ENCODE measurements at regions not wholly inside any gene's neighbourhood (a gene's known extent, or its start where the extent isn't known, plus 50 kb on each side); places are given as distances from the start of the nearest gene placed in this dataset.

GRCh38 chr4:12324965-12325364 lies 896.3 kb upstream of the HS3ST1 start:
- no peak overlapping the region for H3K27ac ChIP-seq
- no peak for DNase-seq (ENCODE audit: low spot score in 2 of 2)
- WGBS, result 68% methylated on average over 1 of the region's 1 CpG
- H3K9me3 ChIP-seq, result no peaks in the 10 kb centered on the region
- H3K4me1 ChIP-seq, result no peaks in the 10 kb centered on the region
- no peaks in the 10 kb centered on the region for H3K36me3 ChIP-seq
- TF ChIP-seq POLR2A (IDR thresholded peaks at IDR 0.05), result no peak
- no peak for TF ChIP-seq POLR2AphosphoS5 (IDR thresholded peaks at IDR 0.05)
- TF ChIP-seq, protein P1, sequence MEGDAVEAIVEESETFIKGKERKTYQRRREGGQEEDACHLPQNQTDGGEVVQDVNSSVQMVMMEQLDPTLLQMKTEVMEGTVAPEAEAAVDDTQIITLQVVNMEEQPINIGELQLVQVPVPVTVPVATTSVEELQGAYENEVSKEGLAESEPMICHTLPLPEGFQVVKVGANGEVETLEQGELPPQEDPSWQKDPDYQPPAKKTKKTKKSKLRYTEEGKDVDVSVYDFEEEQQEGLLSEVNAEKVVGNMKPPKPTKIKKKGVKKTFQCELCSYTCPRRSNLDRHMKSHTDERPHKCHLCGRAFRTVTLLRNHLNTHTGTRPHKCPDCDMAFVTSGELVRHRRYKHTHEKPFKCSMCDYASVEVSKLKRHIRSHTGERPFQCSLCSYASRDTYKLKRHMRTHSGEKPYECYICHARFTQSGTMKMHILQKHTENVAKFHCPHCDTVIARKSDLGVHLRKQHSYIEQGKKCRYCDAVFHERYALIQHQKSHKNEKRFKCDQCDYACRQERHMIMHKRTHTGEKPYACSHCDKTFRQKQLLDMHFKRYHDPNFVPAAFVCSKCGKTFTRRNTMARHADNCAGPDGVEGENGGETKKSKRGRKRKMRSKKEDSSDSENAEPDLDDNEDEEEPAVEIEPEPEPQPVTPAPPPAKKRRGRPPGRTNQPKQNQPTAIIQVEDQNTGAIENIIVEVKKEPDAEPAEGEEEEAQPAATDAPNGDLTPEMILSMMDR (IDR thresholded peaks at IDR 0.05), result no peak
- no peak for TF ChIP-seq EP300 (IDR thresholded peaks at IDR 0.05)
- no peaks in the 10 kb centered on the region for H3K27me3 ChIP-seq
- no peak overlapping the region for H3K4me3 ChIP-seq

DNA sequence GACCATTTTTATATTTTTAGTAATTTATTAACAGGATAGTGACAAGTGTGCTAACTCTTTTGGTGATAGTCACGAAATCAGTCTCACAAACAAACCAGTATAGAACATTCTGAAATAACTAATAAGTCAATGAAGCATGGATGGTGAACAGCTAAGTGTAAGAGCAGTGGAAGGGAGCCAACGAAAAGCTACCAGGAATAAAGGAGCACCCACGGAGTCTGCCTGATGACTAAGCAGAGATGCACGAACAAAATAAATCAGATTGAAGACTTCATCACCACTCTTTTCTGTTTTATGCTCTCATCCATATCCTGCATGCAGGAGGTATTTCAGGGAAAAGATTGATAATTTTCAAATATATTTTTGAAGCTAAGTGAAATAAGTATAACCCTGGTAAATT lies 891.1 kb upstream of the HS3ST1 start:
- no peak overlapping the region for H3K27ac ChIP-seq
- H3K27me3 ChIP-seq, result no peaks in the 10 kb centered on the region
- WGBS, result 66% methylated on average over 4 of the region's 4 CpGs
- H3K36me3 ChIP-seq, result no peaks in the 10 kb centered on the region
- no peak for DNase-seq (ENCODE audit: low spot score in 2 of 2)
- no peak overlapping the region for H3K4me3 ChIP-seq
- no peaks in the 10 kb centered on the region for H3K4me1 ChIP-seq
- H3K9me3 ChIP-seq, result no peaks in the 10 kb centered on the region
- TF ChIP-seq EP300 (IDR thresholded peaks at IDR 0.05) (no peak), POLR2A (IDR thresholded peaks at IDR 0.05) (no peak), POLR2AphosphoS5 (IDR thresholded peaks at IDR 0.05) (no peak)
- TF ChIP-seq, protein P1 (IDR thresholded peaks at IDR 0.05), result no peak

DNA sequence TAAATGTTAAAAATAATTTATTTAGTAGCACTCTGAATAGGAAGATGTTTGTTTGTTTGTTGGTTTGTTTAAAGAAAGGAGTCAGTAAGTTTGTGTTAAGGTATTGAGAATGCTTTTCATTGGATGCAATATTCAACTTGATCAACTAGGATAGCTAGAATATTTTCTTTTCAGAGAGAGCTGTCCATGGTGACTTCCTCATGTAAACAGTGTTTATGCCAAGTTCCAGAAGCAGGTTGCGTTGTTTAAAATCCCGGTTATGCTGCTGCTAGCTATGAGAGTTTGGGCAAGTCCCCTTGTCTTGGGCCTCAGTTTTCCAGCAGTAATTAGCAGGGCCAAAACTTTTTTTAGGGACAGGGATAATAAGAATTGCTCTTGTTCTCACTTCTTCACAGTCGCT lies 876.2 kb upstream of the HS3ST1 start:
- Histone ChIP-seq H3K36me3 (no peaks in the 10 kb centered on the region), H3K27me3 (no peaks in the 10 kb centered on the region), H3K27ac (no peak overlapping the region), H3K9me3 (no peaks in the 10 kb centered on the region), H3K4me1 (no peaks in the 10 kb centered on the region), H3K4me3 (no peak overlapping the region)
- no peak for DNase-seq (ENCODE audit: low spot score in 2 of 2)
- no peak for TF ChIP-seq POLR2AphosphoS5 (IDR thresholded peaks at IDR 0.05)
- no peak for TF ChIP-seq EP300 (IDR thresholded peaks at IDR 0.05)
- no peak for TF ChIP-seq POLR2A (IDR thresholded peaks at IDR 0.05)
- TF ChIP-seq, protein P1 (IDR thresholded peaks at IDR 0.05), result no peak
- WGBS, result 56% methylated on average over 3 of the region's 3 CpGs

GRCh38 chr4:12296366-12296765 lies 867.7 kb upstream of the HS3ST1 start:
- DNase-seq (ENCODE audit: low spot score in 2 of 2), result no peak
- Histone ChIP-seq H3K4me3 (no peak overlapping the region), H3K4me1 (no peaks in the 10 kb centered on the region), H3K27me3 (no peaks in the 10 kb centered on the region), H3K36me3 (no peaks in the 10 kb centered on the region), H3K9me3 (no peaks in the 10 kb centered on the region), H3K27ac (no peak overlapping the region)
- TF ChIP-seq EP300 (IDR thresholded peaks at IDR 0.05), result no peak
- TF ChIP-seq POLR2A (IDR thresholded peaks at IDR 0.05), result no peak
- TF ChIP-seq POLR2AphosphoS5 (IDR thresholded peaks at IDR 0.05), result no peak
- TF ChIP-seq, protein P1 (IDR thresholded peaks at IDR 0.05), result no peak
- 76% methylated on average over 1 of the region's 1 CpG for WGBS

DNA sequence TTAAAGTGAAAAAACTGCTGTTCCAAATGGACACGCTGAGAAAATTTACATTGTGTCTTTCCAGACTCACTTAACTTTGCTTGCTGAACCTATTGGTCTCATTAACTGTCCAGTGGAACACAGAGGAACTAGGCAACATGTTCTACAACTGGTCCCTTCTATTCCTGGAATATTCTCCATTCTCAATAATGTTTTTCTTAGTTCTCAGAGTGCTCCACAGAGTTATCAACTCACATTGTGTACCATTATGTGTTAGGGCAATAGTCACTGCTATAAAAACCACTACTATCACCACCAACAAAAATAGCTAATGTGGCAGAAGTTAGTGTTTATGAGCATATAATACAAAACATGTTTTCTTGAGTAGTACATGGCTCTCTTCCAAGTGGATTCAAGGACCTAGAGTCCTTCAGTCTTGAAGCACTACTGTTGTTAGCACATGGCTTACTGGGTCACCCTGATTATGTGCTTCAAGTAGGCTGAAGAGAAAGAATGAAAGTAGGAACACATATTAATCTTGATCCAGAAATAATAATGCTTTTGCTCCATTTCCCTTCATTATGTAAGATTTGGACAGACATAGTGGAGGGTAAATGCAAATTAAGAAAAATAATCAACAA lies 865.3 kb upstream of the HS3ST1 start:
- peaks cover 4% of the 10 kb centered on the region for H3K9me3 ChIP-seq
- no peaks in the 10 kb centered on the region for H3K27me3 ChIP-seq
- TF ChIP-seq POLR2AphosphoS5 (IDR thresholded peaks at IDR 0.05) (no peak), EP300 (IDR thresholded peaks at IDR 0.05) (no peak), POLR2A (IDR thresholded peaks at IDR 0.05) (no peak)
- TF ChIP-seq, protein P1 (IDR thresholded peaks at IDR 0.05), result no peak
- H3K4me1 ChIP-seq, result no peaks in the 10 kb centered on the region
- WGBS, result 97% methylated on average over 1 of the region's 1 CpG
- H3K4me3 ChIP-seq, result no peak overlapping the region
- no peaks in the 10 kb centered on the region for H3K36me3 ChIP-seq
- DNase-seq (ENCODE audit: low spot score in 2 of 2), result no peak
- no peak overlapping the region for H3K27ac ChIP-seq
